AG09319 (cell line): ENCODE measurements at regions not wholly inside any gene's neighbourhood (a gene's known extent, or its start where the extent isn't known, plus 50 kb on each side); places are given as distances from the start of the nearest gene placed in this dataset.

ENCODE experiments used
- DNase-seq: peaks from one replicate; pipeline ENCODE4 v3.0.0-alpha.2; 2010; ENCODE audit warnings: low read depth; ENCODE audit errors: extremely low read depth
- CTCF ChIP-seq: IDR thresholded peaks from 2 replicates; pipeline ENCODE4 v1.5.1; 2011; ENCODE audit warnings: low read depth, mild to moderate bottlenecking, inconsistent platforms, low read length, moderate library complexity

GRCh38 chr14:25250516-25250915 is 200.6 kb upstream of the STXBP6 start:
- no peak for TF ChIP-seq CTCF
- DNase-seq = no peak

GRCh38 chr14:25247609-25248008 is 197.7 kb upstream of the STXBP6 start:
- TF ChIP-seq CTCF = no peak
- DNase-seq = no peak

GRCh38 chr14:25246751-25247150 is 196.8 kb upstream of the STXBP6 start:
- DNase-seq = no peak
- TF ChIP-seq CTCF = no peak

- TF ChIP-seq CTCF = no peak
Measured at GRCh38 chr14:25239170-25239569, 189.2 kb upstream of the STXBP6 start.

GRCh38 chr14:25237845-25238244 is 187.9 kb upstream of the STXBP6 start:
- DNase-seq = no peak
- no peak for TF ChIP-seq CTCF

More at GRCh38 chr14:25239170-25239569, 189.2 kb upstream of the STXBP6 start:
- no peak for DNase-seq

- DNase-seq = no peak
- TF ChIP-seq CTCF = no peak
Measured at GRCh38 chr14:25233613-25234012, 183.7 kb upstream of the STXBP6 start.

GRCh38 chr14:25231004-25231403 is 181.1 kb upstream of the STXBP6 start:
- no peak for DNase-seq
- TF ChIP-seq CTCF = no peak
